GM21825 (cell line): ENCODE measurements at regions not wholly inside any gene's neighbourhood (a gene's known extent, or its start where the extent isn't known, plus 50 kb on each side); places are given as distances from the start of the nearest gene placed in this dataset.

Experiments
- ATAC-seq: cut with Tn5 transposase; IDR thresholded peaks from one replicate; pipeline ENCODE4 v1.9.1; 2021; ENCODE audit warnings: mild to moderate bottlenecking, moderate library complexity; ENCODE audit not compliant: unreplicated experiment

GRCh38 chr5:98989727-98990126 lies 60.9 kb upstream of the CHD1 start:
- ATAC-seq, result no peak

- ATAC-seq, result no peak
Measured at GRCh38 chr5:98986587-98986986, 57.8 kb upstream of the CHD1 start.

GRCh38 chr5:98982880-98983279 lies 54.1 kb upstream of the CHD1 start:
- ATAC-seq, result no peak
